GM21723 (cell line): ENCODE measurements at regions not wholly inside any gene's neighbourhood (a gene's known extent, or its start where the extent isn't known, plus 50 kb on each side); places are given as distances from the start of the nearest gene placed in this dataset.

Experiments used
- ATAC-seq: cut with Tn5 transposase; IDR thresholded peaks from one replicate; pipeline ENCODE4 v1.9.1; 2021; ENCODE audit warnings: mild to moderate bottlenecking, moderate library complexity; ENCODE audit not compliant: unreplicated experiment

DNA sequence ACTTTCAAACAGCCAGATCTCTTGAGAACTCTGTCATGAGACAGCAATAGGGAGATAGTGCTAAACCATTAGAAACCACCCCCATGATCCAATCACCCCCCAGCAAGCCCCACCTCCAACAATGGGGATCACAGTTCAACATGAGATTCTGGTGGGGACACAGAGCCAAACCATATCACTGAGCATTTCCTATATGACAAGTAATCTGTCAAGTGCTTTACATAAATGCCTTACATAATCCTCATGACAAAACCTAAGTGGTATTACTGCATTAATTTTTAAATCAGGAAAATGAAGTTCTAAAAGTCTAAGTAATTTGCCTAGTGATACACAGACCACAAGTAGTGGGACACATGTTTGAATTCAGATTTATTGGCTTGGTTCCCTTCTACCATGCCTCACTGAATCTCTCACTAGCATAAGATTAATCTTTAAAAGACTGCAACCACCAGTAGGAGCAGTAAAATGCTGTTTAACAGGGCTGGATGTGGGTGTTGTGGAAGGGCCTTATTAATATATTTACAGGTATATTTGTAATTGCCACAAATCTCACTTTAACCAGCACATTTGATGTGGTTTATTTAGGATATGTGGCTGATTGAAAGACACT lies 323.1 kb upstream of the FBXO33 start:
- no peak for ATAC-seq

DNA sequence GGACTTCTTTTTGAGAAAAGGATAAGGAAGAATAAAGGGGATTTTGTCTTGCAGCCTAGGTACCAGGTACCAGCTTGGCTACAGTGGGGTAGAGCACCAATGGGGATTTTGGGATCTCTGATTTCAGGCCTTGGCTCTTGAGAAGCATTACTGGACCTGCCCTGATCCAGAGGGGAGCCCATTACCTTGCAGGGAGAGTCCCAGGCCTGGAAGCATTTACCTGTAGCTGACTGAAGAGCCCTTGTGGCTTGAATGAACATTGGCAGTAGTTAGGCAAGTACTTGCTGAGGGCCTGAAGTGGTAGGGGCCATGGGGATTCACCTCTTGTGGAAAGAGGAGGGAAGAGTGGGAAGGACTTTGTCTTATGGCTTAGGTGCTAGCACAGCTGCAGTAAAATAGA lies 308.2 kb upstream of the FBXO33 start:
- no peak for ATAC-seq

DNA sequence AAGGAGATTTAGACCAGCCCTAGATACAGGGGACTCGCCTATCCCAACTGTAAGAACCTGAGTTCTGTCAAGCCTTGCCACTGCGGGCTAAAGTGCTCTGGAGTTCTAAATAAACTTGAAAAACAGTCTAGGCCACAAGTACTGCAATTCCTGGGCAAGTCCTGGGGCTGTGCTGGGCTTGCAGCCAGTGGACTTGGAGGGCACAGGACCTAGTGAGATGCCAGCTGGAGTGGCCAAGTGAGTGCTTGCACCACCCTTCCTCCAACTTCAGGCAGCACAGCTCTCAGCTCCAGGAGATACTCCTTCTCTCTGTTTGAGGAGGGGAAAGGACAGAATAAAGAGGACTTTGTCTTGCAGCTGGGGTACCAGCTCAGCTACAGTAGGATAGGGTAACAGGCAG lies 307.6 kb upstream of the FBXO33 start:
- no peak for ATAC-seq

DNA sequence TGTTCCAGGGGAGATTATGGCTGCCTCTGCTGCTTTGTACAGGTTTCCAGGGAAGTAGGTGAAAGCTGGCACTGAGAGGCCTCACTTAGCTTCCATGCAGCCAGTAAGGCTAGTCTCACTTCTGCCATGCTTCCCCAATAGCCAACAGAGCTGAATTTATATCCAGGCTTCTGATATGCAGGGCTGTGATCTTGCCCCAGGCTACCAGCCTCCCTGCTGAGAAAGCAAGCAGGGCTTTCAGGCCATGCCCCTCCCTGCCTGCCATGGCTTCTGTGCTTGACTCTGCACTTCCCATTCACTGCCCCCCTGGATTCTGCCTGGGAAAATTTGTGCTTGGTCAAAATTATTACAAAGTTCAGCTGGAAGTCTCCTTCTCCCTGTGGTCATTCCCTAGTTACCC lies 302.1 kb upstream of the FBXO33 start:
- no peak for ATAC-seq

DNA sequence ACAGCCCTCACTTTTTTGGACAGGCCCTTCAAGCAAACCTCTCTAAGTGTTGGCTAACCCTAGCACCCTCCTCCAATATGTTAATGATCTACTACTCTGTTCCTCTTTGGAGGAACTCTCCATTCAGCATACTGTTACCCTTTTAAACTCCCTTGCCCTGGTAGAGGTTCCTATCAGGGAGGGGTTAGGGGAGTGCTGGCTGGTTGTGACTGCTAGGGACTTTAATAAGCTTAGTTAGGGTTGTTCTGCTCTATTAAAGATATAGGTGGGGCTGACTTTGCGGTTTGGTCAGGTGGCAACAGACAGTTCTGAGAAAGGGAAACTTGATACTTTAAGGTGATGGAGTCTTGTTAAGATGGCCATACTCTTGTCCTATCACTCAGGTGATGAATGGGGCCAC lies 301.5 kb upstream of the FBXO33 start:
- ATAC-seq: no peak

DNA sequence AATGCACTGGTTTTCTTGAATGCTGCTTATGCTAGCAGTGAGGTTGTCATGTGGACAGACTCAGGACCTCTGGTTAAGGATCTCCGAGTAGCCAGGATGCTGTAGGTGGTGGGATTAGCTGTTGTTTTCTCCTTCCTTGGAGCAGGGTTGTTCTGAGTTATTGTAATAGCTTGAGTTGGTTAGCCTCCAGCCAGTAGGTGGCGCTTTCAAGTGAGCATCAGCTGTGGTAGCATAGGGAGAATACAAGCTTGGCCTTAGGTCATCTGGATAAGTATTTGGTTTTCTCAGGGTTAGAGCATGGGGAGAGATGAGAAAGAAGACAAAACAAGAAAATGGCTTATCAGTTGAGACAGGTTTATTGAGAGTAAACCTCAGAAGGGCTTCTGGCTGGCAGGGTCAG lies 299.7 kb upstream of the FBXO33 start:
- no peak for ATAC-seq

DNA sequence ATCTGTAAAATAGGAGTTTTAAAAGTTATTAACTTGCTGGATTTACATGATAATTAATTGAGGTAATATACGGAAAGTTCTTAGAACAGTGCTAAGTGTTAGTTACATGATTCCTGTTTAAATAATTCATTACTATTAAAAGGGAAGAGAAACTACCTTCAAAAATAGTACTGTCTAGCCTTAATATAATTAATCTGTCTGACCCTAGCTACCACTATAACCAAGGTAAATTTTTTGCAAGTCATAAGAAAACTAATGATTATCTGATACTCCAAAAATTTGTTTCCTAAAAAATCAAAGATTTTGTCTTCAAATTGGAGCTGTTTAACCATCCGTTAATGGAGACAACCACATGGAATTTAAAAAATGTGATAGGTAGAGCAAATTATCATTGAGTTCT lies 294.3 kb upstream of the FBXO33 start:
- ATAC-seq: no peak

DNA sequence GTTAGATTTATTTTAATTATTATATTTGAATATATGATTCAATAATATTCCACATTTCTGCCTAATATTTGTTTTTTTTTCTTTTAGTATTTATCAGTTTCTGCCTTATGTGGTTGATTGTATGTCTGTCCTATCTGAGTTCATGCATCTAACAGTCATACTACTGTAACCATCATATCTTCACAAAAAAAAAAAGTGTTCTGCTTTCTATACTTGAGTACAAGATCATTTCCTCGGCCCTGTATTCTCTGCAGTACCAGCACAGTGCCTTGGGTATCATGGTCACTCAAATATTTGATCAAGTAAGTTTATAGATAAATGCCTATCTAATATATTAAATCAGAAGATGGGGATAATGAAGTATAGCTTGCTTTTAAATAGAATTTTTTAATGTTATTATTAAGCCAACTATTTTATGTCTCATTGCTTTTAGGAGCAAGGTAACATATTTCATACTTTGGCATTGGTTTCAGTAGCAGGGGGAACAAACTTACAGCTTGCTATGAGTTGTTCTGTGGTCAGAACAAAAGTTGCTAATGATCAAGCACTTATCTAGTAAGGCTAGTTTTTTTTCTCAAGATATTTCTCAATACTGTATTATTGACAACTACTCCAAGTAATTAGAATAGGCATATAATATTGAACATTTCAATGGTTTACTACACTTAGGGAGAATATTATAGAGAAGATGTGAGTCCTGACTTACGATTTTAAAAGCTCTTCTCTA lies 290.5 kb upstream of the FBXO33 start:
- ATAC-seq: no peak

DNA sequence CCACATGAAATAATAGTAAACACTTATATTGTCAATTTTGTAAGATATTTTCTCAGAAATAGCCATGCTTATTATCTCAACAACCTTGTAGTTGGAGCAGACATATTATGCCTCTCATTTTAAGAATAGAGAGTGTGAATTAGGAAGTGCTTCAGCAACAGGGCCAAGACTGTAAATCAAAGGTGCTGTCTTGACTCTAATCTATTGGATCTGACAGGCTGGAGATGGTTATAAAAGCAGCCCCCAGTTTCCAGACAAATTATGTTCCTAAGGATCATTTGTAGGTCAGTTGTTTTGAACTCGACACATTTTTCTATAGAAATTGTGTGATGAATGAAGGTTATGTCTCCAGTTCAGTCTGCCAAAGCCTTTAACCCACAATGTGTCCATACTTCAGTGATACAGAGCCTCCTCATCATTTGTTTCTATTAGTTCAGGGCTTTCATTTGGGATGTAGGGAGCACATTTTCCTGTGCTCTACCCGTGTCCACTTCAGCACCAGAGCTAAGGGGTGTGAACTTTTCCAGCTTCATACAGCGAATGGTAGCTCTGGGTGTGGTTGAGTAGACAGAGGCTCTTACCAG lies 284.8 kb upstream of the FBXO33 start:
- ATAC-seq: no peak

DNA sequence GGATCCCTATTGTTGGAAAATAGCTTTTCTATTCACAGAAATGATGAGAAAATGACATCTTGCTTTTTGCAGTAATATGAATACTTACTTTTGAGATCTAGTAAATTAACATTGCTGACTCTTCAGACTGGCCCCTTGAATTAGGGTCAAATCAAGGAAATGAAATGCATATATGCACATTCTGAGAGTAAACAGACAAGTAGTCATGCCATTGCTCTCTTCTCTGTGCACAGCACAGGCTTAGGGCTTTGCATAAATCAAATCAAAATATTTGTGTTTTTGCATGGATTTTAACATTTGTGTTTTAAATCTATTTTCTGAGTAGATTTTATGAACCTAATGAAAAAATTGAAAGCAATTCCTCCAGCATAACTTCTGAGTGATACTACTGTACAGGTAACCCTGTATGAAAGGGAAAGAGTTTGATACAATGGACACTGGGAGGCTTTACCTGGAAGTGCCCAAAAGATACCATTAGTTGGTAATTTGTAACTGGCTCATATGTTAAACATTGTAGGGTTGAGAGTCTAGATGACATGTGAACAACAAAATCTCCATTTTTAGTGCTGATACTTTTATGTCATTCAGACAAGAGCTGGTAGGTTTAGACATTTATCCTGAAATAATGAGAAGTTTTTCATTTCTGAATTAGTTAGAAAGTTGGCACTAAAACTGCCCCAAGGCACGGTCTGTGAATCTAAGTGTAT lies 280.2 kb upstream of the FBXO33 start:
- ATAC-seq: no peak

DNA sequence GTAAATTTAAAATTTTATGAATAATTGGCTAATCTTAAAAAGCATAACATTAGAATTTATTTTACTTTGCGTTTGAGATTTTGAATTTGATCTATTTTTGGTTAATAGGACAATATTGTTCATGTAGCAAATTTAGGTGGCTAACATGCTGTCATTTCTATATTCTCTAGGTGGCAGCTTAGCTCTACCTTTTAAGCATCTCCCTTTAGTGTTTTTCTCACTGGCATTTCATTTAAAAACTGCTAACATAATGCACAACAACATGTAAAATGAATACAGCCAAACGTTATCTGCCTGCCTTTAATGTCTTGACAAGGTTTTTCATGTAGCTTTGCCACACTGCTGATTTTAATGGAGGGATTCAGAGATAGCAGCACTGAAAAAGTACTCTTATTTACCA lies 272.4 kb upstream of the FBXO33 start:
- no peak for ATAC-seq

DNA sequence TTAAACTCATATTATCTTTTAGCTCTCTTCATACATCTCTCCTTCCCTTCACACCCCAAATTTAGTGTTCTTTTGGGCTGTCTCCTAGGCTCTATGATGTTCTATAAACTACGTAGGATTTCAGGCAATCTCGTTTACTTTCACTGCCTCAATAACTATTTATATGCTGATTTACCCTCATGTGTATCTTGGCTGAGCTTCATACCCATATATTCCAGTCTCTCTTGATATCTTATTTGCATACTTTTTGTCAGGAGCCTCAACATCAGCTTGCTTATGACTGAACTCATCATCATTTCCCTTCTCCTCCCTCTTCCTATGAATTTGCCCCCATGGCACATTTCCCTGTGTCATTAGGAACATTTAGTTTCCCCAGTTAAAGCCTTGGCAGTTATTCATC lies 262.1 kb upstream of the FBXO33 start:
- ATAC-seq: no peak

DNA sequence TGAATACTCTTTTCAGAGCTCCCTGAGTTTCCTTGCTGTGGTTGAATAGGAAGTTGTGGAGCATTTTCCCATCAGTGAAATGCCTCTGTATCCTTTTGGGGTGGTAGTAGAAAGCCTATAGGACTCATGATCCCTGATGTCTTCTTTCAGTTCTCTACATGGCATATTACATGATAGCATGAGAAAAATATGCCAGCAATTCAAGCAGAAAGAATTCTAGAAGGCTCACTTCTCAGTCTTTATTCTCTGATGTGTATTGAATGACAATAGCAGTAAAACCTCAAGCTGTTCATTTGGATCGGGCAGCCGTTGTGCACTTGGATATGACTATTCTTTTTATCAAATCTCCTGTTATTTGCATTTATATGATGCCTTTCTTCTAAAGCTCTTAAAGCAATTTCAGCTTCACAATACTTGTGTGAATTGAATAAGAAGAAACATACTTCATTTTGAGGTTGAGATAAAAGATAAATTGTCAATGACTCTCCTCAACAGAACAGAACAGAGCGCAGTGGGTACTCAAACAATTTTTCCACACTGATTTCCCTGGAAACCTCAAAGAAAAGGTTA lies 251.5 kb upstream of the FBXO33 start:
- ATAC-seq: no peak

DNA sequence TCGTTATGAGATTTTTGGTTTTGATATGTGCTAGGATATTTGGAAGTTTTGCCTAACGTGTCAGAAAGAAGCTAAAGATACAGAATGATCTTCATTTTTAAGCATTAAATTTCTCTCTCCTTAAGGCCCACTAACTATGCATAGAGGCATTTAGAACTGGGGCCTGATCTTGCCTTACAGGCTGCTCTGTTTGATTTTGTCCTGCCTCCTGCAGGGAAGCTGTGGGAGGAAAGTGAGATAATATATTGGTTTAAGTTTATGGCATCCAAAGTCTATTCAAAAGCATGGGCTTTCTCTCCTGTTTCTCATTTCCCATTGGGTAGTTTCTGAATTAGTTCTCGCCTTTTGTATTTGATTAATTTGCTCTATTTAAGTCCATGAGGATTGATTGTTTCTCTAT lies 250.3 kb upstream of the FBXO33 start:
- no peak for ATAC-seq

DNA sequence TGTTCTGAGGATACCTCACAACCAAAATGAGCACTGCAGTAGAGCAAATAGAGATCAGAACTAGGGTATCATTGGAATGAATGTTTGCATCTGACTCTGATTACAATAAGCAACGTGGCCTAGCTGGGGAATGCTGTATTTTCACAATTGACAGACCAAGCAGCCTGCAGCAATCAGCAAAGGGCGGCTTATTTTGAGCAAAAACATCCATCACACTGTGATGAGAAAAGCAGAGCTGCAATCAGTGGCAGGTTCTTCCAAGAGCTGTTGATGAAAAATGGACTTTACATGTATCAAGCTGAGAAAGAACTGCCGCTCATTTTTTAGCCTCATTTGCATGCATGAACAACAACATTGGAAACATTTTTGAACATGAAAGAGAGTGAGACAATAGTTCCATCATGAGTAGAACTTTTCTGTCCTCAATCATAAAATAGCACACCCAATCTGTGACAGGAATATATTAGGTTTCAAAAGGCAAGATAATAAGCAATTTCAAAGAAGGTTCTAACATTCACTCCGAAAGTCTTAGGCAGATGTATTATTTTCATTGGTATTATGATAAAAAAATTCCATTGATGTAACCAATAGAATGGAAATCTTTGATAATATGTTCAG lies 249.7 kb upstream of the FBXO33 start:
- ATAC-seq: no peak

DNA sequence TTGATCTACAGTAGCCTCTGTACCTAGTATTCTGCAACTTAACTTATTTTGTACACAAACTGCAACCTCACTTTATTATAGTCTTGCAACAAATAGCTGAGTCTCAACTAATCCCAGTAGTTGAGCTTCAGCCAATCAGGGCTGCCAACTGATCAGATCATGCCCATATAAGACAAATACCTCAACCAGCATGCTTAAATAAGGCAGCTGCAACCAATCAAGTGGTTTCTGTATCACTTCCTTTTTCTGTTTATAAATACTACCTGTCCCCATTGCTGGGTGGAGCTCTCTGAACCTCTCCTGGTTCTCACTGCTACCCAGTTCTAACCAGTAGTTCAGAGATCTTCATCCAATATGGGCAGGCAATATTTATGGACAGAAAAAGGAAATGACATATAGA lies 248.5 kb upstream of the FBXO33 start:
- ATAC-seq: peak; percentile 90

DNA sequence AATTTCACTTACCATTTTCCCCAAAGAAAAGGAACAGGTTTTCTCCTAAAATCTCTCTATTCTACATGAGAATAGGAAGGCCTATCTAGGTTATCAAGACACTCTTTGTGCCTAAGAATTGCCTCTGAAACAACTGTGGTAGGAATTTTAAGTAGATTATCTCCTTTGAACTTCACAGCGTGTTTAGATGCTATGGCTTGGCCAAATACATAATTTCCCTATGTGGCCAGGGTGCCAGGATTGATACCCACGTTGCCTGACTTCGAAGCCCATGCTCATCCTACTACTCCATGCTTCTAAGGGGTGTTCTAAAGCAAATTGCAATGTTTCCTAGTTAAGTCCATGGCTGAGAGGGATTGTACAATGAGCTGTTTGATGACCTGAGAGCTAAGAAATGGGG lies 241.5 kb upstream of the FBXO33 start:
- ATAC-seq: no peak

DNA sequence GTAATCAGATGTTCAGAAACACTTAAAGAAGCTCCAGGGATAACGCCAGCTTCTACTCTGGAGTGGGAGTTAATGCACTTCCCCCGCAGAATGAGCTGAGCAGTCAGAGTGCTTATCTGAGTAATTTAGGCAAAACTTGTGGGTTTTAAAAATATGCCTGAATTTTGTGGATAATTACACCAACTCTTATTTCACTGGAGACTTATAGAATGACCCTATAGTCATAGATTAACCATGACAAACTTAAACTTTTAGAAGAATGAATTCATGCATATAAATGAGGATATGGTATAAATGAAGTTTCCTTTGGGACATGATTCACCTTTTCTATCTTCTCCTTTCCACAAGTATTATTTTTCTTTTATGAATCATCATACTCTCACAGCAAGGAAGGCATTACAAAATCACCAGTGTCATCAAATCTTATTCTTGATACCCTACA lies 241.1 kb upstream of the FBXO33 start:
- ATAC-seq: no peak

DNA sequence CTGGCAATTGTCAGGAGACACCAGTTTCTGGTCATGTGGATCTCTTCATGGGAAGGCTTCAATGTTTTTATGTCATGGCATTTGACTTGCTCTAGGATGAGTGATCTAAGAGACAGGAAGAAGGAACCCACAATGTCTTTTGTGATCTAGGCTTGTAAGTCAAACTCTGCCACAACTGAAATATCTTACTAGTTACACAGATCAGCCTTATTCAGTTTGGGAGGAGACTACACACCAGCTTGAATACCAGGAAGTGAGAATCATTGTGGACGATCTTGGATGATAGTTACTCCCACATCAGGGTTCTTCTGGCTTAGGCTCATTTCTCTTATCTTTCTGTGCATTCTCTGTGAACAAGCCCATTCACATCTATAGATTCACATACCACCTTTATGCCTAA lies 236.2 kb upstream of the FBXO33 start:
- no peak for ATAC-seq

DNA sequence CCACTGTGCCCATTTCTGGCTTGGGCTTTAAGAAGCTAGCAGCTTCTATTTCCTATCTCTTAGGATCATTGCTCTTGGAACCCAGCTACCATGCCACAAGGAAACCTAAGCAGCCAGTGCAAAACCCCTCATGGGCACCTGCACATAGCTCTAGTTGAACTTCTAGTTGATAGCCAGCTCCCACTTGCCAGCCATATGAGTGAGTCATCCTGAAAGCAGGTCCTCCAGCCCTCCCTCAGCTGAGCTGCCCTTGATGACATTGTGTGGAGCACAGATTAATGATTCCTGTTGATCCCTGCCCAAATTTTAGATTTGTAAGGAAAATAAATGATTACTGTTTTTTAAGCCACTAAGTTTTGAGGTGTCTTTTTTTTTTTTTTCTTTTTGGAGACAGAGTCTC lies 234.2 kb upstream of the FBXO33 start:
- no peak for ATAC-seq

DNA sequence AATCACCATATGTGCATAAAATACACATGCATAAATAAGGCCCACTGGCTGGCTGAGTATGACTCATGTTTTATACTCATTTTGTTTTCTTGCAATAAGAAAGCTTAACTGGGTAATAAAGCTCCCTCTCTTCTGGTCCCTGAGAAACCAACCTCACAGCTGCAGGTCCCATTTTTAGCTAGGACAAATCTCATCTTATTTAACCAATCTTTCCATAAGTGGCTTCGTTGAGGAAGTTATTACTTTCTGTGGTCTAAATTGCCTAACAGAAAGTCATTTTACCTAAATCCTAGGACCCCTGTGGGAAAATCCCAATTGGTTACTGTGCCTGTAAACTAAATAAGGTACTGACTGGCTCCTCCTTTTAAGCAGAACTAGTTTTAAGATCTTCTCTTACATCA lies 232.8 kb upstream of the FBXO33 start:
- ATAC-seq: no peak
